Ishikawa (cell line): ENCODE measurements at regions not wholly inside any gene's neighbourhood (a gene's known extent, or its start where the extent isn't known, plus 50 kb on each side); places are given as distances from the start of the nearest gene placed in this dataset.

Experiments
- CEBPB ChIP-seq: IDR thresholded peaks from 2 replicates; pipeline ENCODE4 v1.6.1; 2012
- CREB1 ChIP-seq: IDR thresholded peaks from 2 replicates; pipeline ENCODE4 v1.6.1; 2012; ENCODE audit warnings: low read depth
- EGR1 ChIP-seq: IDR thresholded peaks from 2 replicates; pipeline ENCODE4 v1.6.1; 2012
- EP300 ChIP-seq: IDR thresholded peaks from 2 replicates; pipeline ENCODE4 v1.6.1; 2012; ENCODE audit warnings: borderline replicate concordance
- FOXM1 ChIP-seq: IDR thresholded peaks from 2 replicates; pipeline ENCODE4 v1.6.1; 2012; ENCODE audit warnings: low read depth, borderline replicate concordance
- NFIC ChIP-seq: IDR thresholded peaks from 2 replicates; pipeline ENCODE4 v1.6.1; 2012
- RAD21 ChIP-seq: IDR thresholded peaks from 2 replicates; pipeline ENCODE4 v1.6.1; 2012; ENCODE audit warnings: low read depth
- REST ChIP-seq: IDR thresholded peaks from 2 replicates; pipeline ENCODE4 v1.6.1; 2012; ENCODE audit warnings: low read depth, mild to moderate bottlenecking
- TAF1 ChIP-seq: IDR thresholded peaks from 2 replicates; pipeline ENCODE4 v1.6.1; 2012; ENCODE audit warnings: low read depth, mild to moderate bottlenecking
- TCF12 ChIP-seq: IDR thresholded peaks from 2 replicates; pipeline ENCODE4 v1.6.1; 2012; ENCODE audit warnings: low read depth
- YY1 ChIP-seq: IDR thresholded peaks from 2 replicates; pipeline ENCODE4 v1.6.1; 2012; ENCODE audit warnings: low read depth
- ZBTB7A ChIP-seq: IDR thresholded peaks from 2 replicates; pipeline ENCODE4 v1.6.1; 2012; ENCODE audit warnings: low read depth
- TF ChIP-seq, protein P1 (sequence below): IDR thresholded peaks from 2 replicates; pipeline ENCODE4 v1.6.1; 2012
- TF ChIP-seq, protein P2 (sequence below): IDR thresholded peaks from 2 replicates; pipeline ENCODE4 v1.6.1; 2012

GRCh38 chr5:145118127-145118526 lies 717.0 kb downstream of the PRELID2 start:
- no peak for TF ChIP-seq CREB1
- no peak for TF ChIP-seq FOXM1
- TF ChIP-seq CEBPB = no peak
- no peak for TF ChIP-seq REST
- TF ChIP-seq, protein P1, sequence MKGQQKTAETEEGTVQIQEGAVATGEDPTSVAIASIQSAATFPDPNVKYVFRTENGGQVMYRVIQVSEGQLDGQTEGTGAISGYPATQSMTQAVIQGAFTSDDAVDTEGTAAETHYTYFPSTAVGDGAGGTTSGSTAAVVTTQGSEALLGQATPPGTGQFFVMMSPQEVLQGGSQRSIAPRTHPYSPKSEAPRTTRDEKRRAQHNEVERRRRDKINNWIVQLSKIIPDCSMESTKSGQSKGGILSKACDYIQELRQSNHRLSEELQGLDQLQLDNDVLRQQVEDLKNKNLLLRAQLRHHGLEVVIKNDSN = no peak
- no peak for TF ChIP-seq EP300
- TF ChIP-seq TCF12 = no peak
- TF ChIP-seq NFIC = no peak
- TF ChIP-seq EGR1 = no peak
- TF ChIP-seq, protein P2, sequence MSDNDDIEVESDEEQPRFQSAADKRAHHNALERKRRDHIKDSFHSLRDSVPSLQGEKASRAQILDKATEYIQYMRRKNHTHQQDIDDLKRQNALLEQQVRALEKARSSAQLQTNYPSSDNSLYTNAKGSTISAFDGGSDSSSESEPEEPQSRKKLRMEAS = no peak
- TF ChIP-seq RAD21 = no peak
- TF ChIP-seq TAF1 = no peak
- no peak for TF ChIP-seq YY1
- no peak for TF ChIP-seq ZBTB7A
